ENCODE measurements at regions not wholly inside any gene's neighbourhood (a gene's known extent, or its start where the extent isn't known, plus 50 kb on each side); places are given as distances from the start of the nearest gene placed in this dataset.

DNA sequence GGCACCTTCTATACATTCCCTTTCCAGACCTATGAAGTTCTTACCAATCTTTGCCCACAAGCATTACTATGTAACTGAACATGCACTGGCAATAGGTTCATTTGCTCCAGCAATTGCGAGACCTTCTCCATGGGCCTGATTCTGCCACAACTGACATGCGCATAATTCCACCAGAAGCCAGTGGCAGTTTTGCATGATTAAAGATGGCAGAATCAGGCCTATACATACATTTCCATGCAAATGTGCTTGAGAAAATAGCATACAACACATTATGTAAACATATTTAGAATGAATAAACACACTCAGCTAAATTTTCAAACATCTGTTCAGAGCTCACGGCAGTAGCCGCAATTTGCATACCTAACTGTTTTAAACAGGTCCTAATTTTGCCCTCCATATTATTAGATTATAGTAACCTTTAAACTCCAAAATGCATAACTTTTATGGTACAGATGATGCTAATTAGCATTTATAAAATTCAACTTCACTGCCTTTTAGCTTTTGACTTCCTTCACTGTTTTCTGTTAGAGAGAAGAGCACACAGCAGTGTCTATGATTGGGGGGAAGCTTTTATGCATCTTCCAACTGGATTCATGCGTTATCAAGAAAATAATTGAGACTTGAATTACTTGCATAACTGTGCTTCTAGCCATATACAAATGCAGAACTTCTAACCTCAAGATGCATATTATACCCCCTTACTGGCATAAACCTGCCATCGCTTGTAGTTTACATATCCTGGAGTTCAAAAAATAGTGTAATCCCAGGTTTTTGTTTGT is 155.3 kb upstream of the CDH19 start:
- TF ChIP-seq CTCF (IDR thresholded peaks at IDR 0.05; ENCODE audit: low read depth, low read length, missing control alignments), result no peak
- no peak for DNase-seq (ENCODE audit: extremely low read depth, low read depth)
- no peak overlapping the region for H3K4me3 ChIP-seq (replicated peaks; ENCODE audit: low read depth, low read length)

GRCh38 chr18:66757946-66758345 is 154.1 kb upstream of the CDH19 start:
- TF ChIP-seq CTCF (IDR thresholded peaks at IDR 0.05; ENCODE audit: low read depth, low read length, missing control alignments), result no peak

DNA sequence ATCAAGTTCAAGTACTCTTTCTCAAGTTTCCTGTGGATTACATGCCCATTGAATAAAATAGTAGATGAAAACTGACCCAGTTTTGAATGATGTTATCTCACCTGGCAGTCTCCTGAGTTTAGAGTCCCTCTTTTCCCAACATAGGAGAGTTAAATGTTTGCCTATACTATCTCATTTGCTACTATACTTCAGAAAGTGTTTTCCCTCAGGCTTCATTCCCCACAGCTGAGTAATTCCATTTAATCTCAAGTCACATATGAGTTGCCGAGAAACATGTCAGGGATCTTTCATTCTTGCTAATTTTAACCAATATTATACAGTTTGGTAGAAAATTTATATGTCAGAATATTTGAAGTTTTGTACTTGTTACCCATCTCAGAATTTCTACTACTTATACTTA is 150.4 kb upstream of the CDH19 start:
- no peak for DNase-seq (ENCODE audit: extremely low read depth, low read depth)
- no peak overlapping the region for H3K4me3 ChIP-seq (replicated peaks; ENCODE audit: low read depth, low read length)
- TF ChIP-seq CTCF (IDR thresholded peaks at IDR 0.05; ENCODE audit: low read depth, low read length, missing control alignments), result no peak

More at GRCh38 chr18:66757946-66758345, 154.1 kb upstream of the CDH19 start:
- no peak for DNase-seq (ENCODE audit: extremely low read depth, low read depth)
- H3K4me3 ChIP-seq (replicated peaks; ENCODE audit: low read depth, low read length), result no peak overlapping the region

DNA sequence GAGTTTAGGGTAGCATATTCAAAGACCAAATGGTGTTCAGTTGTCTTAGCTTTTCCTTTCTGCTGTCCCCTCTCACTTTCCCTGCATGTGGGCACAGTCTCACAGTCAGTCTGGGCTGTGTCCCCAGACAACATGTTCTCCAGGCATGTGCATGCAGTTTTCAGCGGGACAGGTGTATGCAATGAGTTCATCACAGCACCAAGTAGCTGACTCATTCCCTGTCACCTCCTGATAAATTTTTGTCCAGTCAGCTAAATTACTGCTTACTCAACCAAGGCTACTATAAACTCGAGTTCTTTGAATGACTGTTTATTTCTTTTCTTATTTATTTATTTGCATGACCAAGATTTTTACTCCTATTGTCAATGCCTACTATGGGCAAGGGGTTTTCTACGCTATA is 148.8 kb upstream of the CDH19 start:
- H3K4me3 ChIP-seq (replicated peaks; ENCODE audit: low read depth, low read length), result no peak overlapping the region
- DNase-seq (ENCODE audit: extremely low read depth, low read depth), result no peak
- TF ChIP-seq CTCF (IDR thresholded peaks at IDR 0.05; ENCODE audit: low read depth, low read length, missing control alignments), result no peak

GRCh38 chr18:66749481-66750035 is 145.7 kb upstream of the CDH19 start:
- no peak for DNase-seq (ENCODE audit: extremely low read depth, low read depth)
- no peak for TF ChIP-seq CTCF (IDR thresholded peaks at IDR 0.05; ENCODE audit: low read depth, low read length, missing control alignments)
- no peak overlapping the region for H3K4me3 ChIP-seq (replicated peaks; ENCODE audit: low read depth, low read length)

GRCh38 chr18:66749030-66749429 is 145.1 kb upstream of the CDH19 start:
- no peak for TF ChIP-seq CTCF (IDR thresholded peaks at IDR 0.05; ENCODE audit: low read depth, low read length, missing control alignments)
- H3K4me3 ChIP-seq (replicated peaks; ENCODE audit: low read depth, low read length), result no peak overlapping the region
- DNase-seq (ENCODE audit: extremely low read depth, low read depth), result no peak

Measured in HFF-Myc (cell line).